Left forelimb (tissue), 1 donor: ENCODE measurements at regions not wholly inside any gene's neighbourhood (a gene's known extent, or its start where the extent isn't known, plus 50 kb on each side); places are given as distances from the start of the nearest gene placed in this dataset.

Source experiments
- DNase-seq: peaks from one replicate; pipeline ENCODE4 v3.0.0-alpha.2; 2018; ENCODE audit warnings: low spot score

- no peak for DNase-seq
Measured at GRCh38 chr18:41043876-41044275, 911.2 kb upstream of the PIK3C3 start.

GRCh38 chr18:41042866-41043265, 912.2 kb upstream of the PIK3C3 start:
- no peak for DNase-seq

- DNase-seq, result no peak
Measured at GRCh38 chr18:41038071-41038470, 917.0 kb upstream of the PIK3C3 start.

- no peak for DNase-seq
Measured at GRCh38 chr18:41036346-41036745, 918.7 kb upstream of the PIK3C3 start.

- DNase-seq, result no peak
Measured at GRCh38 chr18:41034413-41034812, 920.6 kb upstream of the PIK3C3 start.

GRCh38 chr18:41025666-41026065, 929.4 kb upstream of the PIK3C3 start:
- DNase-seq, result no peak

GRCh38 chr18:41024792-41025191, 930.2 kb upstream of the PIK3C3 start:
- no peak for DNase-seq

- no peak for DNase-seq
Measured at GRCh38 chr18:41022484-41022883, 932.5 kb upstream of the PIK3C3 start.

- no peak for DNase-seq
Measured at GRCh38 chr18:41021089-41021488, 933.9 kb upstream of the PIK3C3 start.

- DNase-seq, result no peak
Measured at GRCh38 chr18:41012194-41012593, 942.8 kb upstream of the PIK3C3 start.

- no peak for DNase-seq
Measured at GRCh38 chr18:41009926-41010325, 945.1 kb upstream of the PIK3C3 start.

GRCh38 chr18:41004324-41004723, 950.7 kb upstream of the PIK3C3 start:
- DNase-seq, result no peak

GRCh38 chr18:40995529-40995928, 959.5 kb upstream of the PIK3C3 start:
- no peak for DNase-seq

- no peak for DNase-seq
Measured at GRCh38 chr18:40993363-40993762, 961.7 kb upstream of the PIK3C3 start.

- DNase-seq, result no peak
Measured at GRCh38 chr18:40987581-40987980, 967.5 kb upstream of the PIK3C3 start.

GRCh38 chr18:40985436-40985835, 969.6 kb upstream of the PIK3C3 start:
- no peak for DNase-seq

- DNase-seq, result no peak
Measured at GRCh38 chr18:40984856-40985255, 970.2 kb upstream of the PIK3C3 start.

- no peak for DNase-seq
Measured at GRCh38 chr18:40983835-40984234, 971.2 kb upstream of the PIK3C3 start.

GRCh38 chr18:40980171-40980570, 974.9 kb upstream of the PIK3C3 start:
- DNase-seq, result no peak

GRCh38 chr18:40976050-40976449, 979.0 kb upstream of the PIK3C3 start:
- no peak for DNase-seq

GRCh38 chr18:40974448-40974847, 980.6 kb upstream of the PIK3C3 start:
- DNase-seq, result no peak

GRCh38 chr18:40962784-40963183, 992.2 kb upstream of the PIK3C3 start:
- DNase-seq, result no peak

- DNase-seq, result no peak
Measured at GRCh38 chr18:40957533-40958070, 997.4 kb upstream of the PIK3C3 start.

GRCh38 chr18:40956213-40956612, 998.8 kb upstream of the PIK3C3 start:
- no peak for DNase-seq

GRCh38 chr18:40955351-40955750, 999.7 kb upstream of the PIK3C3 start:
- no peak for DNase-seq
